ENCODE measurements at regions not wholly inside any gene's neighbourhood (a gene's known extent, or its start where the extent isn't known, plus 50 kb on each side); places are given as distances from the start of the nearest gene placed in this dataset.

DNA sequence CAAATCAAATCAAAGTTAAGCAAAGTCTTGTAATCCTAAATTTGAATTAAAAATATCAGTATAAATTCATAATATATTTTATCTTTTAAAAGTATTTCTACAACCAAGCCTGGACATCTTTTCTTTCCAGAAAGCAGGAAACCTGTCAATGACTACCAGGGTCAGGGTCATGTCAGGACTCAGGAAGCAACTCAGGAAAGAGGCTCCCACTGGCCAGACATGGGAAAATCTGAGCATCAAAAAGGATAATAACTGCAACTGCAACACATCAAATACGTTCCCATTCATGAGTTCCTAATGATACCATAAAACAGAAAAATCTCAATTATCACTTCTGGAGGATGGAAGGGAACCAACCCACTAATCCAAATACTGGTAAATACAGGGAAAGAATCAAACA is 76.0 kb upstream of the GALNT18 start:
- no peak for DNase-seq (ENCODE audit: low read depth, low spot score)
- no peaks in the 10 kb centered on the region for H3K27me3 ChIP-seq (ENCODE audit: control insufficient read depth in 2 of 2, insufficient read depth in 2 of 2, low read length in 2 of 2)
- no peaks in the 10 kb centered on the region for H3K9me1 ChIP-seq (replicated peaks; ENCODE audit: control insufficient read depth, extremely low read depth, insufficient read depth, low read length)
- dilution Hi-C loops (cut with MboI; ENCODE audit: extremely low pct_ligation_motif_present, low sequenced_read_pairs) (no loop called here), intact Hi-C loops (cut with micrococcal nuclease) (no loop called here)
- no peaks in the 10 kb centered on the region for H3K4me1 ChIP-seq (ENCODE audit: control insufficient read depth, extremely low read depth, insufficient read depth, low read length)
- BruUV-seq (replicated peaks) = no TSS peak
- H3K27ac ChIP-seq (ENCODE audit: insufficient read depth, low read depth, low read length) = no peak overlapping the region
- no peaks in the 10 kb centered on the region for H3K79me2 ChIP-seq (ENCODE audit: control insufficient read depth, insufficient read depth, low read length)
- POLR2A ChIA-PET = no interaction called here
- H4K20me1 ChIP-seq (replicated peaks; ENCODE audit: control insufficient read depth, extremely low read depth, insufficient read depth, low read length) = no peaks in the 10 kb centered on the region
- no peak for TF ChIP-seq POLR2A (IDR thresholded peaks at IDR 0.05; ENCODE audit: low read depth, low read length)
- TF ChIP-seq MYC (IDR thresholded peaks at IDR 0.05; ENCODE audit: low read depth, low read length) = no peak
- TF ChIP-seq, protein P1, sequence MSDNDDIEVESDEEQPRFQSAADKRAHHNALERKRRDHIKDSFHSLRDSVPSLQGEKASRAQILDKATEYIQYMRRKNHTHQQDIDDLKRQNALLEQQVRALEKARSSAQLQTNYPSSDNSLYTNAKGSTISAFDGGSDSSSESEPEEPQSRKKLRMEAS (IDR thresholded peaks at IDR 0.05; ENCODE audit: insufficient read depth, insufficient read length) = no peak
- TF ChIP-seq POLR2AphosphoS5 (IDR thresholded peaks at IDR 0.05; ENCODE audit: insufficient read depth, low read depth, low read length) = no peak
- TF ChIP-seq, protein P2, sequence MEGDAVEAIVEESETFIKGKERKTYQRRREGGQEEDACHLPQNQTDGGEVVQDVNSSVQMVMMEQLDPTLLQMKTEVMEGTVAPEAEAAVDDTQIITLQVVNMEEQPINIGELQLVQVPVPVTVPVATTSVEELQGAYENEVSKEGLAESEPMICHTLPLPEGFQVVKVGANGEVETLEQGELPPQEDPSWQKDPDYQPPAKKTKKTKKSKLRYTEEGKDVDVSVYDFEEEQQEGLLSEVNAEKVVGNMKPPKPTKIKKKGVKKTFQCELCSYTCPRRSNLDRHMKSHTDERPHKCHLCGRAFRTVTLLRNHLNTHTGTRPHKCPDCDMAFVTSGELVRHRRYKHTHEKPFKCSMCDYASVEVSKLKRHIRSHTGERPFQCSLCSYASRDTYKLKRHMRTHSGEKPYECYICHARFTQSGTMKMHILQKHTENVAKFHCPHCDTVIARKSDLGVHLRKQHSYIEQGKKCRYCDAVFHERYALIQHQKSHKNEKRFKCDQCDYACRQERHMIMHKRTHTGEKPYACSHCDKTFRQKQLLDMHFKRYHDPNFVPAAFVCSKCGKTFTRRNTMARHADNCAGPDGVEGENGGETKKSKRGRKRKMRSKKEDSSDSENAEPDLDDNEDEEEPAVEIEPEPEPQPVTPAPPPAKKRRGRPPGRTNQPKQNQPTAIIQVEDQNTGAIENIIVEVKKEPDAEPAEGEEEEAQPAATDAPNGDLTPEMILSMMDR (IDR thresholded peaks at IDR 0.05; ENCODE audit: extremely low read depth in 1 of 2, insufficient read depth in 1 of 2, low read depth in 1 of 2, low read length in 2 of 2) = no peak
- no peak for TF ChIP-seq EZH2 (IDR thresholded peaks at IDR 0.05; ENCODE audit: borderline replicate concordance, low read depth, low read length, severe bottlenecking)
- TF ChIP-seq GATA2 (IDR thresholded peaks at IDR 0.05; ENCODE audit: insufficient read depth, insufficient read length, low read depth, low read length) = no peak
- TF ChIP-seq JUN (IDR thresholded peaks at IDR 0.05; ENCODE audit: borderline replicate concordance, insufficient read depth, insufficient read length, low read depth) = no peak
- TF ChIP-seq FOS (IDR thresholded peaks at IDR 0.05; ENCODE audit: borderline replicate concordance, insufficient read depth, low read length) = no peak
- H3K9me3 ChIP-seq (replicated peaks; ENCODE audit: control insufficient read depth, insufficient read depth, low read length) = no peaks in the 10 kb centered on the region
- CTCF ChIA-PET = no interaction called here
- H3K4me2 ChIP-seq (ENCODE audit: insufficient read depth, low read length) = no peak overlapping the region
- no peak overlapping the region for H2AFZ ChIP-seq (ENCODE audit: low read depth, low read length)
- H3K4me3 ChIP-seq (replicated peaks in 1 of 3; ENCODE audit: insufficient read depth in 1 of 3, low read depth in 1 of 3, low read length in 3 of 3) = no peak overlapping the region
- no peaks in the 10 kb centered on the region for H3K36me3 ChIP-seq (ENCODE audit: control insufficient read depth in 2 of 2, extremely low read depth in 1 of 2, insufficient read depth in 2 of 2, low read length in 2 of 2)
- H3K9ac ChIP-seq (replicated peaks; ENCODE audit: extremely low read depth, insufficient read depth, low read length) = no peak overlapping the region
- FAIRE-seq = no peak

All from endothelial cell of umbilical vein (primary cell).